HFFc6 (cell line): ENCODE measurements at regions not wholly inside any gene's neighbourhood (a gene's known extent, or its start where the extent isn't known, plus 50 kb on each side); places are given as distances from the start of the nearest gene placed in this dataset.

Experiments
- DNase-seq: peaks from one replicate; pipeline ENCODE4 v3.0.0-alpha.2; 2018
- H3K27ac Mint-ChIP-seq: 2 replicates; pipeline ENCODE4 v1.8.0; 2020; ENCODE audit warnings: mild to moderate bottlenecking, mixed read lengths
- H3K27me3 Mint-ChIP-seq: 2 replicates; pipeline ENCODE4 v1.8.0; 2021; ENCODE audit warnings: mild to moderate bottlenecking, moderate library complexity, mixed read lengths; ENCODE audit not compliant: insufficient read depth
- H3K36me3 Mint-ChIP-seq: 2 replicates; pipeline ENCODE4 v1.8.0; 2021; ENCODE audit warnings: low read depth, mixed read lengths
- H3K4me1 Mint-ChIP-seq: 2 replicates; pipeline ENCODE4 v1.8.0; 2020; ENCODE audit warnings: low read depth, mixed read lengths
- H3K4me3 Mint-ChIP-seq: 2 replicates; pipeline ENCODE4 v1.8.0; 2020; ENCODE audit warnings: mild to moderate bottlenecking, moderate library complexity, mixed read lengths
- H3K9me3 Mint-ChIP-seq: 2 replicates; pipeline ENCODE4 v1.8.0; 2020; ENCODE audit warnings: mild to moderate bottlenecking, mixed read lengths
- TF ChIP-seq, protein P1 (sequence below): fragments of 200-600 bp; sonication (generic); IDR thresholded peaks from 2 replicates; pipeline ENCODE4 v1.5.0; 2021; ENCODE audit warnings: antibody characterized with exemption, mild to moderate bottlenecking

DNA sequence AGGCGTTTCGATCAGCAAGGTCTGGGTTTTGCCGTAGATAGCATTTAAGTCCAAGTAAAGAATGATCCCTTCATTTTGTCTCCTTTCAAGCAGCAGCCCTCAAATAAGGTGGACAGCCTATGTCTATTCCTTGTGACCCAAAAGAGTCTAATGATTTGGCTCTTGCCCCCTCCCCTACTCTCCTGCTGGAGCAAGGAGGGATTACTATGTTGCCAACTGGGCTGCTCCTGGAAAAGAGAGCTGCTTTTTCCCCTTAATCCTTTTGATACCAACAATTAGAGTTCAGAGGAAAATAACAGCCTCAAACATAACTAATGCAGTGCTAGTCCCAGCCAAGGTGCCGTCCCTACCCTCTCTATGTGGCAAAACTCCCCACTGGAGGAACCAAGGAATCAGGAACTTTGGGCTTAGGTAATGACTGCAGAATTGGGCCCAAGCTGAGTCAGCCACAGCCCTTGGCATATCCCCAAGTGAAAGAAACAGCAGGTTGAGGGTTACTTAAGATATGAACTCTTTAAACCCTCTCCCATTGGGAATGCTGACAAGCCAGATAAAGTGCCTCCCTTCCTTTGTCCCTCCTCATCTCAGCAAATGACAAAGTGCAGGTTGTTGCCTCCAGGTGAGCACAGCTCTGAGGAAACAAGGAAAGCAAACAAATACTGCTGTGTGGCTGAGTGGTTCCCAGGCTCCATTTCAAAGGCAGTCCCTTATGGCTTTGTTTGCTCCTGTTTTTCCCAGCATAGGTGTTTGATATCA, 643.7 kb downstream of the INHBA start:
- H3K27ac Mint-ChIP-seq, result no peak overlapping the region
- DNase-seq, result no peak
- H3K4me1 Mint-ChIP-seq, result peaks cover 8% of the 10 kb centered on the region

DNA sequence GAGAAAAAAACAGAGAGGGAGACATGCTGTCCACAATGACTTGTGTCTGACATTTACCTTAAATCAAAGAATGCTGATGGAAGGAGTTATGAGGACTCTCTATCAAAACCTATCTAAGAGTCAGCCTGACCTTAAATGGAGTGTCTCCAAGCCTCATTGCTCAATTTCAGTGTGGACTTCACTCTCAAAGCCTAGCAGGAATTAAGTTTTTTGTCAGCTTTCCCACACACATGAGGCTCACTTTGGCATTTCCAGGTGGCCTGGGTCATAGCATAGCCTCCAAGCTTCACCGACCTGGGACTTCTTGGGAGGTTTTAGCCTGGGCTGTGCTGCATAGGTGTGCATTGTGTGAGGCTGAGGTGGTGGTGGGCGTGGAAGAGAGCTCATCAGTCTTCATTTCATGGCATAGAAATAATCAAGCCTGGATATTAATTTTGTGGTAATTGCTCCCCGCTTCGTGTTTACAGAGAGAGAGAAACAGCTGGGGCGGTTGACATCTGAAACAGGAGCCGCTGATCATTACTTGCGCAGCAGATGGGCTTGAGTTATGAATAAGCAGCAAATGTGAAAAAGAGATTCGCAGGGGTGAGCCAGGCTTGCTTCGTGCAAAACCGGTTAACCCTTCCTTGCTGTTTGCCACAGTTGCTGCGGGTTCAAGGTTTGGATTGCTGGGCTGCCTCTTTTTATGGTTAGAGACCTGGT, 647.8 kb downstream of the INHBA start:
- Mint-ChIP-seq H3K36me3 (peaks cover 19% of the 10 kb centered on the region; the same call in 1 of the 2 replicates), H3K27ac (no peak overlapping the region), H3K9me3 (peaks cover 12% of the 10 kb centered on the region), H3K4me1 (peaks cover 32% of the 10 kb centered on the region), H3K27me3 (peaks cover 3% of the 10 kb centered on the region), H3K4me3 (no peak overlapping the region)
- TF ChIP-seq, protein P1, sequence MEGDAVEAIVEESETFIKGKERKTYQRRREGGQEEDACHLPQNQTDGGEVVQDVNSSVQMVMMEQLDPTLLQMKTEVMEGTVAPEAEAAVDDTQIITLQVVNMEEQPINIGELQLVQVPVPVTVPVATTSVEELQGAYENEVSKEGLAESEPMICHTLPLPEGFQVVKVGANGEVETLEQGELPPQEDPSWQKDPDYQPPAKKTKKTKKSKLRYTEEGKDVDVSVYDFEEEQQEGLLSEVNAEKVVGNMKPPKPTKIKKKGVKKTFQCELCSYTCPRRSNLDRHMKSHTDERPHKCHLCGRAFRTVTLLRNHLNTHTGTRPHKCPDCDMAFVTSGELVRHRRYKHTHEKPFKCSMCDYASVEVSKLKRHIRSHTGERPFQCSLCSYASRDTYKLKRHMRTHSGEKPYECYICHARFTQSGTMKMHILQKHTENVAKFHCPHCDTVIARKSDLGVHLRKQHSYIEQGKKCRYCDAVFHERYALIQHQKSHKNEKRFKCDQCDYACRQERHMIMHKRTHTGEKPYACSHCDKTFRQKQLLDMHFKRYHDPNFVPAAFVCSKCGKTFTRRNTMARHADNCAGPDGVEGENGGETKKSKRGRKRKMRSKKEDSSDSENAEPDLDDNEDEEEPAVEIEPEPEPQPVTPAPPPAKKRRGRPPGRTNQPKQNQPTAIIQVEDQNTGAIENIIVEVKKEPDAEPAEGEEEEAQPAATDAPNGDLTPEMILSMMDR, result no peak
- DNase-seq, result no peak

More for the DNA sequence above, 643.7 kb downstream of the INHBA start:
- Mint-ChIP-seq H3K4me3 (no peak overlapping the region), H3K36me3 (peaks cover 19% of the 10 kb centered on the region; the same call in 1 of the 2 replicates), H3K27me3 (peaks cover 2% of the 10 kb centered on the region; the same call in 1 of the 2 replicates), H3K9me3 (peaks cover 12% of the 10 kb centered on the region)
- TF ChIP-seq, protein P1, result no peak

DNA sequence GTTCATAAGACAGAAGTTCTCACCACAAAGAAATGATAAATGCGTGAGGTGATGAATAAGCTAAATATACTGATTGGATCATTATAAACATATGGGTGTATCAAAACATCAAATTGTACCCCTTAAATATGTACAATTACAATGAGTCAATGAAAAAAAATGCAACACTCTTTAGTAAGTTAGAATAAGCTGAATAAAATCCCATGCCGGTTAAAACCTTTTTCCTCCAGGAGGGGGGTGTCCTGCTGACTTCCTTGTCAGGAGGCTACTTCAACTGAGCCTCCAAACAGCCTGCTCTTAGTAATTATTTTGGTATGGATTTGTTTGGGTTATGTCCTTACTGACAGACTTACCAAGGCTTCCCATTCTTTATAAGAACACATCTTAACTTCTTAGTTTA, 649.1 kb downstream of the INHBA start:
- Mint-ChIP-seq H3K9me3 (peaks cover 12% of the 10 kb centered on the region), H3K27me3 (peaks cover 3% of the 10 kb centered on the region), H3K4me3 (no peak overlapping the region), H3K36me3 (peaks cover 19% of the 10 kb centered on the region; the same call in 1 of the 2 replicates), H3K4me1 (peaks cover 34% of the 10 kb centered on the region), H3K27ac (peak overlapping the region; percentile 12; the same call in 1 of the 2 replicates)
- TF ChIP-seq, protein P1, result peak; percentile 68
- peak; percentile 63 for DNase-seq

DNA sequence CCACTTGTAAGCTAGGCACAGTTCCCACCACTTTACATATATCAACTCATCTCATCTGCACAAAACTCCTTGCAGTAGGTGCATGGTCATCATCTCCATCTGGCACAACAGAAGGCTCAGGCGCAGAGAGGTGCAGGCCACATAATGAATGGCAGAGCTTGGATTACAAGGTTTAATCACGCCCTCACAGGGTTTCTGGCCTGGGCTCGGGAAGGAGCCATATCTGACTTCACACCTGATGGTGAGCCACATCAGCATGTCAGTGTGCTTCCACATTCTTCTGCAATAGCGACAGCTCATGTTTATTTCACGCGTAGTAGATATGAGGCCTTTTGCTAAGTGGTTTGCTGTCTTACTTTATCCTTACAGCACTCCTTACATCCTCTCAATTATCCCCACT, 650.2 kb downstream of the INHBA start:
- Mint-ChIP-seq H3K9me3 (peaks cover 3% of the 10 kb centered on the region), H3K36me3 (peaks cover 12% of the 10 kb centered on the region; the same call in 1 of the 2 replicates), H3K27ac (no peak overlapping the region), H3K27me3 (peaks cover 1% of the 10 kb centered on the region; the same call in 1 of the 2 replicates), H3K4me1 (peaks cover 44% of the 10 kb centered on the region), H3K4me3 (no peak overlapping the region)
- TF ChIP-seq, protein P1, result no peak
- DNase-seq, result no peak

DNA sequence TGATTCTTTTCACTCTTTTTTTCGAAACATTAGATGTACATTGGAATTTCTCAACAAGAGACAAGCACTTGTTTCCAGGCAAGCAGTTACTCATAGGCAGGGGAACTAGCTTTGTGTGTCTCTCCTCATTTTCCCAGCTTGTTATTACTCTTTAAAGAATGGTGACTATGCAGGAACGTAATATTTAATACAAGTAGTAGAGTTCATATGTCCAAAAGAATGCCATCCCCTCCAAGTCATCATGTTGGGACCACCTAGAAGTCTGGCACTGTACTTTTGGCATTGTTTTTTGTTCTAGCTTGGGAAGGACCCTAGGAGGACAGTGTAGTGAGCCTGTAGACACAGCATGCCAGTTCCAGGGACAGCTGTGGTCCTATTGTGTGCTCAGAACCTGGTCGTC, 650.7 kb downstream of the INHBA start:
- no peak for DNase-seq
- Mint-ChIP-seq H3K4me3 (no peak overlapping the region), H3K4me1 (peaks cover 49% of the 10 kb centered on the region), H3K27me3 (peaks cover 1% of the 10 kb centered on the region; the same call in 1 of the 2 replicates), H3K9me3 (no peaks in the 10 kb centered on the region), H3K27ac (no peak overlapping the region), H3K36me3 (peaks cover 7% of the 10 kb centered on the region; the same call in 1 of the 2 replicates)
- TF ChIP-seq, protein P1, result no peak
